ENCODE measurements at regions not wholly inside any gene's neighbourhood (a gene's known extent, or its start where the extent isn't known, plus 50 kb on each side); places are given as distances from the start of the nearest gene placed in this dataset.

DNA sequence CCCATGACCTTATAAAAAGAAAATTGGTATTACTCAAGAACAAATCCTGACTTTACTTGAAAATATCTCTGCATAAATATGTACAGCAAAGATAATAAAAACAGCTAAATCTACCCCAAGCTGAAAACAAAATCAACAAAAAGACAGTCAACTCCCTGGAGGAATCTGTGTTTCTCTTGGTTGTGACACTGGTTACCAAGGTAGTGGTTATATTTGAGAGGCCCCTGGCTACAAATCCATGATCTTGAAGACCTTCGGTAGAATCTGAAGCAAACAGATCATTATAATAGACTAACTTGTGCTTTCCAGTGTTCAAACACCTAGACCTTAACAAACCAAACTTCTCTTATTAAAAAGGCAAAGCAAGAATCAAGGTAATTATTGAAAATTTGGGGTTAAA lies 123.9 kb upstream of the SGCE start:
- TF ChIP-seq POLR2A (IDR thresholded peaks at IDR 0.05) = no peak
- TF ChIP-seq, protein P1, sequence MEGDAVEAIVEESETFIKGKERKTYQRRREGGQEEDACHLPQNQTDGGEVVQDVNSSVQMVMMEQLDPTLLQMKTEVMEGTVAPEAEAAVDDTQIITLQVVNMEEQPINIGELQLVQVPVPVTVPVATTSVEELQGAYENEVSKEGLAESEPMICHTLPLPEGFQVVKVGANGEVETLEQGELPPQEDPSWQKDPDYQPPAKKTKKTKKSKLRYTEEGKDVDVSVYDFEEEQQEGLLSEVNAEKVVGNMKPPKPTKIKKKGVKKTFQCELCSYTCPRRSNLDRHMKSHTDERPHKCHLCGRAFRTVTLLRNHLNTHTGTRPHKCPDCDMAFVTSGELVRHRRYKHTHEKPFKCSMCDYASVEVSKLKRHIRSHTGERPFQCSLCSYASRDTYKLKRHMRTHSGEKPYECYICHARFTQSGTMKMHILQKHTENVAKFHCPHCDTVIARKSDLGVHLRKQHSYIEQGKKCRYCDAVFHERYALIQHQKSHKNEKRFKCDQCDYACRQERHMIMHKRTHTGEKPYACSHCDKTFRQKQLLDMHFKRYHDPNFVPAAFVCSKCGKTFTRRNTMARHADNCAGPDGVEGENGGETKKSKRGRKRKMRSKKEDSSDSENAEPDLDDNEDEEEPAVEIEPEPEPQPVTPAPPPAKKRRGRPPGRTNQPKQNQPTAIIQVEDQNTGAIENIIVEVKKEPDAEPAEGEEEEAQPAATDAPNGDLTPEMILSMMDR (IDR thresholded peaks at IDR 0.05) = no peak
- TF ChIP-seq EP300 (IDR thresholded peaks at IDR 0.05) = no peak

All from gastroesophageal sphincter (tissue), 3 donors.